WERI-Rb-1 (cell line): ENCODE measurements at regions not wholly inside any gene's neighbourhood (a gene's known extent, or its start where the extent isn't known, plus 50 kb on each side); places are given as distances from the start of the nearest gene placed in this dataset.

ENCODE experiments used
- DNase-seq: peaks from one replicate; pipeline ENCODE4 v3.0.0-alpha.2; 2020
- H3K27ac ChIP-seq: fragments of 250-450 bp; sonication (Bioruptor Pico); 2 replicates; pipeline ENCODE4 v1.5.1; 2020; ENCODE audit warnings: mild to moderate bottlenecking, moderate library complexity
- H3K27me3 ChIP-seq: fragments of 250-450 bp; sonication (Bioruptor Pico); 2 replicates; pipeline ENCODE4 v1.5.1; 2021; ENCODE audit warnings: mild to moderate bottlenecking, low read depth, moderate library complexity; ENCODE audit not compliant: insufficient read depth, severe bottlenecking
- H3K36me3 ChIP-seq: fragments of 250-450 bp; sonication (Bioruptor Pico); 2 replicates; pipeline ENCODE4 v1.5.1; 2020; ENCODE audit warnings: mild to moderate bottlenecking, moderate library complexity
- H3K4me3 ChIP-seq: 2 replicates; pipeline ENCODE4 v1.5.1; 2011; ENCODE audit warnings: low read depth, mild to moderate bottlenecking, control low read depth, low read length
- H3K9me3 ChIP-seq: fragments of 250-450 bp; sonication (Bioruptor Pico); 2 replicates; pipeline ENCODE4 v1.5.1; 2021; ENCODE audit warnings: mild to moderate bottlenecking, moderate library complexity; ENCODE audit not compliant: severe bottlenecking
- TF ChIP-seq, protein P1 (sequence below): IDR thresholded peaks from 2 replicates; pipeline ENCODE4 v1.5.1; 2011; ENCODE audit warnings: low read depth, mild to moderate bottlenecking, control low read depth, inconsistent platforms, low read length

DNA sequence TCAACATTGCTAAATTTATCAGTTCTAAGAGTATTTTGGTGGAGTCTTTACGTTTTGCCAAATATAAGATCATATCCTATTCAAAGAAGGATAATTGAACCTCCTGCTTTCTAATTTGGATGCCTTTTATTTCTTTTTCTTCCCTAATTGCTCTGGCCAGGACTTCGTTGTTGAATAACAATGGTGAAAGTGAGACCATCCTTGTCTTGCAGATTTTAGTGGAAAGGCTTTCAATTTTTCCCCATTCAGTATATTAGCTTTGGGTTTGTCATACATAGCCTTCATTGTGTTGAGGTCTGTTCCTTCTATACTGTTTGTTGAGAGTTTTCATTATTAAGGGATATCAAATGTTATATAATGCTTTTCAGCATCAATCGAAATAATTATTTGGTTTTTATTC lies 1974.2 kb upstream of the ACO1 start:
- Histone ChIP-seq H3K36me3 (no peaks in the 10 kb centered on the region), H3K27me3 (no peaks in the 10 kb centered on the region), H3K27ac (no peak overlapping the region), H3K9me3 (no peaks in the 10 kb centered on the region), H3K4me3 (no peak overlapping the region)
- TF ChIP-seq, protein P1, sequence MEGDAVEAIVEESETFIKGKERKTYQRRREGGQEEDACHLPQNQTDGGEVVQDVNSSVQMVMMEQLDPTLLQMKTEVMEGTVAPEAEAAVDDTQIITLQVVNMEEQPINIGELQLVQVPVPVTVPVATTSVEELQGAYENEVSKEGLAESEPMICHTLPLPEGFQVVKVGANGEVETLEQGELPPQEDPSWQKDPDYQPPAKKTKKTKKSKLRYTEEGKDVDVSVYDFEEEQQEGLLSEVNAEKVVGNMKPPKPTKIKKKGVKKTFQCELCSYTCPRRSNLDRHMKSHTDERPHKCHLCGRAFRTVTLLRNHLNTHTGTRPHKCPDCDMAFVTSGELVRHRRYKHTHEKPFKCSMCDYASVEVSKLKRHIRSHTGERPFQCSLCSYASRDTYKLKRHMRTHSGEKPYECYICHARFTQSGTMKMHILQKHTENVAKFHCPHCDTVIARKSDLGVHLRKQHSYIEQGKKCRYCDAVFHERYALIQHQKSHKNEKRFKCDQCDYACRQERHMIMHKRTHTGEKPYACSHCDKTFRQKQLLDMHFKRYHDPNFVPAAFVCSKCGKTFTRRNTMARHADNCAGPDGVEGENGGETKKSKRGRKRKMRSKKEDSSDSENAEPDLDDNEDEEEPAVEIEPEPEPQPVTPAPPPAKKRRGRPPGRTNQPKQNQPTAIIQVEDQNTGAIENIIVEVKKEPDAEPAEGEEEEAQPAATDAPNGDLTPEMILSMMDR = no peak
- no peak for DNase-seq

- H3K4me3 ChIP-seq = no peak overlapping the region
- no peak overlapping the region for H3K27ac ChIP-seq
- H3K36me3 ChIP-seq = no peaks in the 10 kb centered on the region
- H3K27me3 ChIP-seq = no peaks in the 10 kb centered on the region
- DNase-seq = no peak
- no peaks in the 10 kb centered on the region for H3K9me3 ChIP-seq
- TF ChIP-seq, protein P1 = no peak
Measured at GRCh38 chr9:30411571-30411970, 1972.9 kb upstream of the ACO1 start.

- no peak overlapping the region for H3K27ac ChIP-seq
- no peak for DNase-seq
- H3K9me3 ChIP-seq = no peaks in the 10 kb centered on the region
- H3K4me3 ChIP-seq = no peak overlapping the region
- H3K27me3 ChIP-seq = no peaks in the 10 kb centered on the region
- TF ChIP-seq, protein P1 = no peak
- H3K36me3 ChIP-seq = no peaks in the 10 kb centered on the region
Measured at GRCh38 chr9:30459156-30459555, 1925.3 kb upstream of the ACO1 start.

DNA sequence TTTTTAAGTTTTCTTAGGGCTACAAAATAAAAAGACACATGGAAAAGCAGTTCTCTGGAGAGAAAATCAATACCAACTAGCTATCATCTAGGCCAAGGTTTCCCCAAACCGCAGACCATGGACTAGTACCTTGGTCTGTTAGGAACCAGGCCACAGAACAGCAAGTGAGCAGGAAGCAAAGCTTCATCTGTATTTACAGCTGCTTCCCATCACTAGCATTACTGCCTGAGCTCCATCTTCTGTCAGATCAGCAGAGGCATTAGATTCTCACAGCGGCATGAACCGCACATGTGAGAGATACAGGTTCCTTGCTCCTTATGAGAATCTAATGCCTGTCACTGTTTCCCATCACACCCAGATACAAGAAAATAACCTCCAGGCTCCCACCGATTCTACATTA lies 1907.6 kb upstream of the ACO1 start:
- no peaks in the 10 kb centered on the region for H3K36me3 ChIP-seq
- TF ChIP-seq, protein P1 = no peak
- H3K27ac ChIP-seq = no peak overlapping the region
- no peak for DNase-seq
- no peak overlapping the region for H3K4me3 ChIP-seq
- H3K27me3 ChIP-seq = no peaks in the 10 kb centered on the region
- H3K9me3 ChIP-seq = no peaks in the 10 kb centered on the region

- H3K27me3 ChIP-seq = no peaks in the 10 kb centered on the region
- DNase-seq = no peak
- no peak overlapping the region for H3K4me3 ChIP-seq
- no peaks in the 10 kb centered on the region for H3K36me3 ChIP-seq
- no peaks in the 10 kb centered on the region for H3K9me3 ChIP-seq
- no peak overlapping the region for H3K27ac ChIP-seq
- TF ChIP-seq, protein P1 = no peak
Measured at GRCh38 chr9:30478684-30479083, 1905.8 kb upstream of the ACO1 start.

- Histone ChIP-seq H3K36me3 (no peaks in the 10 kb centered on the region), H3K4me3 (no peak overlapping the region), H3K9me3 (no peaks in the 10 kb centered on the region), H3K27me3 (no peaks in the 10 kb centered on the region), H3K27ac (no peak overlapping the region)
- no peak for DNase-seq
- TF ChIP-seq, protein P1 = no peak
Measured at GRCh38 chr9:30482499-30482898, 1901.9 kb upstream of the ACO1 start.
